Smooth muscle cell (in vitro differentiated cells): ENCODE measurements at regions not wholly inside any gene's neighbourhood (a gene's known extent, or its start where the extent isn't known, plus 50 kb on each side); places are given as distances from the start of the nearest gene placed in this dataset.

Experiments
- DNase-seq: peaks from one replicate; lab custom pipeline; 2025; ENCODE audit not compliant: unreplicated experiment; lab: John Stamatoyannopoulos, UW
- H2AFZ ChIP-seq: fragments of 200-600 bp; sonication (generic); 2 replicates; pipeline ENCODE4 v1.6.0; 2016; ENCODE audit warnings: antibody characterized with exemption, low read depth, mild to moderate bottlenecking
- H3F3A ChIP-seq: fragments of 200-600 bp; sonication (generic); 2 replicates; pipeline ENCODE4 v1.6.0; 2017; ENCODE audit warnings: antibody characterized with exemption, low read depth
- H3K27ac ChIP-seq: fragments of 200-600 bp; sonication (generic); 2 replicates; pipeline ENCODE4 v1.5.1; 2016; ENCODE audit warnings: low read depth, mild to moderate bottlenecking
- H3K27me3 ChIP-seq: fragments of 200-600 bp; sonication (generic); 2 replicates; pipeline ENCODE4 v1.6.1; 2016; ENCODE audit warnings: low read depth, mild to moderate bottlenecking
- H3K36me3 ChIP-seq: fragments of 200-600 bp; sonication (generic); 2 replicates; pipeline ENCODE4 v1.5.1; 2016; ENCODE audit warnings: low read depth
- H3K4me1 ChIP-seq: fragments of 200-600 bp; sonication (generic); 2 replicates; pipeline ENCODE4 v1.5.1; 2016; ENCODE audit warnings: low read depth
- H3K4me2 ChIP-seq: fragments of 200-600 bp; sonication (generic); 2 replicates; pipeline ENCODE4 v1.6.0; 2016; ENCODE audit warnings: mild to moderate bottlenecking
- H3K4me3 ChIP-seq: fragments of 200-600 bp; sonication (generic); 2 replicates; pipeline ENCODE4 v1.5.1; 2016; ENCODE audit warnings: mild to moderate bottlenecking
- H3K79me2 ChIP-seq: fragments of 200-600 bp; sonication (generic); 2 replicates; pipeline ENCODE4 v1.6.0; 2016; ENCODE audit warnings: low read depth, mild to moderate bottlenecking
- H3K9ac ChIP-seq: fragments of 200-600 bp; sonication (generic); 2 replicates; pipeline ENCODE4 v1.6.0; 2016; ENCODE audit warnings: low read depth
- H3K9me3 ChIP-seq: fragments of 200-600 bp; sonication (generic); replicated peaks from 2 replicates; pipeline ENCODE4 v1.5.1; 2016; ENCODE audit warnings: low read depth
- H4K20me1 ChIP-seq: fragments of 200-600 bp; sonication (generic); 2 replicates; pipeline ENCODE4 v1.6.0; 2016; ENCODE audit warnings: low read depth
- CTCF ChIP-seq: fragments of 200-600 bp; sonication (generic); IDR thresholded peaks from 2 replicates; pipeline ENCODE4 v1.5.1; 2017; ENCODE audit warnings: borderline replicate concordance, mild to moderate bottlenecking, antibody characterized with exemption; ENCODE audit not compliant: insufficient read depth, poor library complexity, severe bottlenecking
- WGBS: methylation state at CpG from one replicate; pipeline ENCODE4 v1.1.7; 2016; ENCODE audit warnings: low lambda C conversion rate; 5-methylcytosine and 5-hydroxymethylcytosine counted together

DNA sequence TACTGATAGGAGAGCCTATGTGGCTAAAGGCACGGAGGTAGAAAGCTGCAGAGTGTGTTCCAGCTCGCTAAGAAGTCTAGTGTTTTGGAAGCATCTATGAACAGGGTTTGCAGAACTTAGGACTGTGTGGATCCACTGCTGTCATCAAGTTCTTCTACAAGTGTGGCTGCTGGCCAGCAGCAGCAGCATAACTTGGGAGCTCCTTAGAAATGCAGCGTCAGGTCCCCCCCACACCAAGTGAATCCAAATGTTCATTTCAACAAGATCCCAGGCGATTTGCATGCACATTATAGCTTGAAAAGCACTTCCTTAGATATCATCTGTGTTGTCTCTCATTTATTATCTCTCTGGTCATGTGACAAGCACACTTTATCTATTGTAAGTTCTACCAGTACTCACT, 131.9 kb upstream of the SHISA6 start:
- no peaks in the 10 kb centered on the region for H3K9me3 ChIP-seq
- H3K79me2 ChIP-seq: no peaks in the 10 kb centered on the region
- DNase-seq: no peak
- H3K4me3 ChIP-seq: no peak overlapping the region
- no peak overlapping the region for H3K4me2 ChIP-seq
- H3K4me1 ChIP-seq: no peaks in the 10 kb centered on the region
- H2AFZ ChIP-seq: no peak overlapping the region
- peaks cover 12% of the 10 kb centered on the region for H3K27me3 ChIP-seq
- 77% methylated on average over 4 of the region's 4 CpGs for WGBS
- no peak for TF ChIP-seq CTCF
- H3F3A ChIP-seq: no peaks in the 10 kb centered on the region
- H4K20me1 ChIP-seq: no peaks in the 10 kb centered on the region
- H3K27ac ChIP-seq: no peak overlapping the region
- H3K9ac ChIP-seq: no peak overlapping the region
- H3K36me3 ChIP-seq: no peaks in the 10 kb centered on the region

DNA sequence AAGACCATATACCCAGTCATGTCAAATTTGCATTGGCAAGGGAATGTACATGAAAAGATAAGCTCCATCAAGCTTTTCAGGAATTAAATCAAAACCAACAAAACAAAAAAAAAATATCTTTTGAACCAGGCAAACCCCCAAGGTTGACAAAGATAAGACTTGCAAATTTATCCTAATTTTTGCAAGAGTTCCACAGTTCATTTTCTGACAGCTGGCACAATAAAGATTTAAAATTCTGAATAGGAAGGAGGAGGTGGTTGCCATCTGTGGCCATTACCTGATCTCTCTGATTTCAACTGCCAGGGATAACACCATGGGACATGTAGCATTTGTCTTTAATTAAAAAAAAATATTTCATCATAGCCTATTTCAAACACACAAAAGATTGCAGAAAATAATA, 135.9 kb upstream of the SHISA6 start:
- H2AFZ ChIP-seq: no peak overlapping the region

DNA sequence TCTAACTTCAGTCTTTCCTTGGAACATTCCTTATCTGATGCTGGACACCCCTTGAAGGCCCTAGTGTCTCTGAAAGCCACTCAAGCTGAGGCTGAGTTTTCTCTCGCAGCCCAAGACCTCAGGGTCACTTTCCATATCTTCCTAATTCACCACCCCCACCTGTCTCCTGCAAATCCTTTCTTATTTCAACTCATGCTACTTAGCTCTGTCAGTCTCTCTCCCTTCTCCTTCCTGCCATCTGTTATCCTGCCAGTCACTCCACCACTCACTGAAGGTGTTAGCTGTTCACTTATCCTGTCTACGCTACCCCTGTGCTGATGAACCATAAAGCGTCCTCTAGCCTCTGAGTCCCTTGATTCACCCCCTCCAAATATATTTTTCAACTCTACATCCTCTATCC, 143.9 kb upstream of the SHISA6 start:
- no peak for DNase-seq
- H3F3A ChIP-seq: no peaks in the 10 kb centered on the region
- no peak for TF ChIP-seq CTCF
- WGBS: 93% methylated on average over 3 of the region's 3 CpGs
- H3K27me3 ChIP-seq: no peaks in the 10 kb centered on the region
- H3K4me2 ChIP-seq: no peak overlapping the region
- H3K4me1 ChIP-seq: no peaks in the 10 kb centered on the region
- no peak overlapping the region for H3K4me3 ChIP-seq
- H3K9me3 ChIP-seq: no peaks in the 10 kb centered on the region
- H3K27ac ChIP-seq: no peak overlapping the region
- H2AFZ ChIP-seq: no peak overlapping the region
- H3K9ac ChIP-seq: no peak overlapping the region
- H3K79me2 ChIP-seq: no peaks in the 10 kb centered on the region
- no peaks in the 10 kb centered on the region for H3K36me3 ChIP-seq
- no peaks in the 10 kb centered on the region for H4K20me1 ChIP-seq

More for the DNA sequence above, 135.9 kb upstream of the SHISA6 start:
- Histone ChIP-seq H3K27me3 (peaks cover 8% of the 10 kb centered on the region), H3F3A (no peaks in the 10 kb centered on the region), H3K4me1 (no peaks in the 10 kb centered on the region), H3K79me2 (no peaks in the 10 kb centered on the region), H4K20me1 (no peaks in the 10 kb centered on the region), H3K4me3 (no peak overlapping the region), H3K9ac (no peak overlapping the region), H3K27ac (no peak overlapping the region), H3K4me2 (no peak overlapping the region), H3K9me3 (no peaks in the 10 kb centered on the region), H3K36me3 (no peaks in the 10 kb centered on the region)
- no peak for TF ChIP-seq CTCF
- DNase-seq: no peak

DNA sequence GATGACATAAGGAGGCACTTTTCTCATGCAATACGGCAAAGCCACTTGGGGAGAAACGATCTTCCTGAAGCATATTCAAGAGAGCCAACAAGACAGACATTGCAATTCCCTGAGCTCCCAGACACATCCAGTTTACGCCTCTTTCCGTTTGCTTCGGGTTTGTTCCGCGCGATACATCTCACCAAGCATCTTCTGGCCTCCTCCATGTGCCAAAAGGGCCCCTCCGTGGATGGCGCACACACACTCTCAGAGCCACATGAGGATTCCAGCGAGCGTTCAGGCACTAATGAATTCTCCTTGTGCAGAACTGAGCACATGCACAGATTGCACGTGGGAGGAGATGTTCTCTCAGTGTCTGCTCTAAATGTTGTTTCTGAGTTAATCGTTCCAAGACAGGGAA, 146.7 kb upstream of the SHISA6 start:
- Histone ChIP-seq H3K27ac (no peak overlapping the region), H3K4me2 (no peak overlapping the region), H4K20me1 (no peaks in the 10 kb centered on the region), H3K9ac (no peak overlapping the region), H3K4me1 (no peaks in the 10 kb centered on the region), H3K9me3 (no peaks in the 10 kb centered on the region), H3K4me3 (no peak overlapping the region), H3K36me3 (no peaks in the 10 kb centered on the region), H3K27me3 (no peaks in the 10 kb centered on the region), H3K79me2 (no peaks in the 10 kb centered on the region), H3F3A (no peaks in the 10 kb centered on the region), H2AFZ (no peak overlapping the region)
- WGBS: 92% methylated on average over 14 of the region's 14 CpGs
- DNase-seq: no peak
- TF ChIP-seq CTCF: no peak
